Osteocyte (in vitro differentiated cells): ENCODE measurements at regions not wholly inside any gene's neighbourhood (a gene's known extent, or its start where the extent isn't known, plus 50 kb on each side); places are given as distances from the start of the nearest gene placed in this dataset.
"Not testable (repeated sequence)": the region's sequence is repeated elsewhere in the genome, so short reads cannot be mapped to it uniquely, and the experiment has no call there.

Experiments used
- DNase-seq: peaks from one replicate; pipeline ENCODE4 v3.0.0; 2021; ENCODE audit warnings: mixed read lengths; ENCODE audit not compliant: unreplicated experiment; ENCODE audit errors: extremely low spot score
- H3K27ac Mint-ChIP-seq: one replicate; pipeline ENCODE4 v1.8.0; 2021; ENCODE audit warnings: mild to moderate bottlenecking, mixed read lengths; ENCODE audit not compliant: unreplicated experiment
- H3K27me3 Mint-ChIP-seq: one replicate; pipeline ENCODE4 v1.8.0; 2021; ENCODE audit warnings: mixed read lengths; ENCODE audit not compliant: unreplicated experiment
- H3K36me3 Mint-ChIP-seq: one replicate; pipeline ENCODE4 v1.8.0; 2021; ENCODE audit warnings: mixed read lengths; ENCODE audit not compliant: unreplicated experiment
- H3K4me1 Mint-ChIP-seq: one replicate; pipeline ENCODE4 v1.8.0; 2021; ENCODE audit warnings: mixed read lengths; ENCODE audit not compliant: unreplicated experiment
- H3K4me3 Mint-ChIP-seq: one replicate; pipeline ENCODE4 v1.8.0; 2021; ENCODE audit warnings: mild to moderate bottlenecking, moderate library complexity, mixed read lengths; ENCODE audit not compliant: unreplicated experiment
- H3K9me3 Mint-ChIP-seq: one replicate; pipeline ENCODE4 v1.8.0; 2021; ENCODE audit warnings: mixed read lengths; ENCODE audit not compliant: unreplicated experiment
- CTCF ChIP-seq: fragments of 200-600 bp; sonication (generic); IDR thresholded peaks from 2 replicates; pipeline ENCODE4 v1.5.0; 2021; ENCODE audit warnings: antibody characterized with exemption, mild to moderate bottlenecking, moderate library complexity

GRCh38 chr10:106355450-106355849 is 809.1 kb downstream of the SORCS1 start:
- no peaks in the 10 kb centered on the region for H3K9me3 Mint-ChIP-seq
- no peaks in the 10 kb centered on the region for H3K36me3 Mint-ChIP-seq
- H3K4me1 Mint-ChIP-seq, result no peaks in the 10 kb centered on the region
- no peaks in the 10 kb centered on the region for H3K27me3 Mint-ChIP-seq
- no peak overlapping the region for H3K4me3 Mint-ChIP-seq
- H3K27ac Mint-ChIP-seq, result no peak overlapping the region
- DNase-seq, result no peak
- peak; percentile 21 for TF ChIP-seq CTCF

- Mint-ChIP-seq H3K4me3 (no peak overlapping the region), H3K9me3 (no peaks in the 10 kb centered on the region), H3K4me1 (no peaks in the 10 kb centered on the region), H3K27ac (no peak overlapping the region), H3K27me3 (peaks cover 3% of the 10 kb centered on the region), H3K36me3 (no peaks in the 10 kb centered on the region)
- no peak for DNase-seq
- no peak for TF ChIP-seq CTCF
Observed at GRCh38 chr10:106348933-106349332, 815.6 kb downstream of the SORCS1 start.

GRCh38 chr10:106347547-106347946 is 817.0 kb downstream of the SORCS1 start:
- no peak for TF ChIP-seq CTCF
- Mint-ChIP-seq H3K27me3 (peaks cover 3% of the 10 kb centered on the region), H3K4me3 (no peak overlapping the region), H3K27ac (no peak overlapping the region), H3K36me3 (no peaks in the 10 kb centered on the region), H3K4me1 (no peaks in the 10 kb centered on the region), H3K9me3 (no peaks in the 10 kb centered on the region)
- DNase-seq, result no peak

GRCh38 chr10:106343539-106343938 is 821.0 kb downstream of the SORCS1 start:
- H3K4me3 Mint-ChIP-seq, H3K27me3 Mint-ChIP-seq, H3K27ac Mint-ChIP-seq, H3K4me1 Mint-ChIP-seq, DNase-seq, H3K36me3 Mint-ChIP-seq, H3K9me3 Mint-ChIP-seq: not testable (repeated sequence)

- Mint-ChIP-seq H3K36me3 (no peaks in the 10 kb centered on the region), H3K27ac (no peak overlapping the region), H3K4me1 (no peaks in the 10 kb centered on the region), H3K9me3 (no peaks in the 10 kb centered on the region), H3K4me3 (no peak overlapping the region), H3K27me3 (peaks cover 3% of the 10 kb centered on the region)
- TF ChIP-seq CTCF, result no peak
- no peak for DNase-seq
Observed at GRCh38 chr10:106341356-106341755, 823.1 kb downstream of the SORCS1 start.

GRCh38 chr10:106338486-106338885 is 826.0 kb downstream of the SORCS1 start:
- Mint-ChIP-seq H3K9me3 (peaks cover 10% of the 10 kb centered on the region), H3K27ac (no peak overlapping the region), H3K36me3 (no peaks in the 10 kb centered on the region), H3K4me1 (no peaks in the 10 kb centered on the region), H3K27me3 (no peaks in the 10 kb centered on the region), H3K4me3 (no peak overlapping the region)
- no peak for DNase-seq
- no peak for TF ChIP-seq CTCF
